Right atrium auricular region (tissue), 2 donors: ENCODE measurements at regions not wholly inside any gene's neighbourhood (a gene's known extent, or its start where the extent isn't known, plus 50 kb on each side); places are given as distances from the start of the nearest gene placed in this dataset.

ENCODE experiments used
- DNase-seq: peaks from one replicate; pipeline ENCODE4 v3.0.0-alpha.2; 2019; ENCODE audit warnings: low spot score
- H3K27ac ChIP-seq, 2 donors: fragments of 200-600 bp; sonication (generic); 1 replicate in 1 of 2; 2 replicates in 1 of 2; pipeline ENCODE4 v1.5.1; 2016 to 2019
- H3K27me3 ChIP-seq, 2 donors: fragments of 200-600 bp; sonication (generic); one replicate each; pipeline versions ENCODE4 v1.5.1 to v1.6.0; 2017 to 2019
- H3K36me3 ChIP-seq: fragments of 200-600 bp; sonication (generic); one replicate; pipeline ENCODE4 v1.5.1; 2016
- H3K4me1 ChIP-seq, 2 donors: fragments of 200-600 bp; sonication (generic); one replicate each; pipeline versions ENCODE4 v1.5.1 to v1.6.0; 2017 to 2019
- H3K4me3 ChIP-seq, 2 donors: fragments of 200-600 bp; sonication (generic); 1 replicate in 1 of 2; 2 replicates in 1 of 2; pipeline ENCODE4 v1.5.1; 2017 to 2019; ENCODE audit warnings: mild to moderate bottlenecking in 1 of 2, moderate library complexity in 1 of 2
- H3K9me3 ChIP-seq, 2 donors: fragments of 200-600 bp; sonication (generic); one replicate each; pipeline ENCODE4 v1.5.1; 2019
- TF ChIP-seq, protein P1 (sequence below), 2 donors: fragments of 200-600 bp; sonication (generic); IDR thresholded peaks; one replicate each; pipeline ENCODE4 v1.5.1; 2019; ENCODE audit warnings: antibody characterized with exemption in 2 of 2

DNA sequence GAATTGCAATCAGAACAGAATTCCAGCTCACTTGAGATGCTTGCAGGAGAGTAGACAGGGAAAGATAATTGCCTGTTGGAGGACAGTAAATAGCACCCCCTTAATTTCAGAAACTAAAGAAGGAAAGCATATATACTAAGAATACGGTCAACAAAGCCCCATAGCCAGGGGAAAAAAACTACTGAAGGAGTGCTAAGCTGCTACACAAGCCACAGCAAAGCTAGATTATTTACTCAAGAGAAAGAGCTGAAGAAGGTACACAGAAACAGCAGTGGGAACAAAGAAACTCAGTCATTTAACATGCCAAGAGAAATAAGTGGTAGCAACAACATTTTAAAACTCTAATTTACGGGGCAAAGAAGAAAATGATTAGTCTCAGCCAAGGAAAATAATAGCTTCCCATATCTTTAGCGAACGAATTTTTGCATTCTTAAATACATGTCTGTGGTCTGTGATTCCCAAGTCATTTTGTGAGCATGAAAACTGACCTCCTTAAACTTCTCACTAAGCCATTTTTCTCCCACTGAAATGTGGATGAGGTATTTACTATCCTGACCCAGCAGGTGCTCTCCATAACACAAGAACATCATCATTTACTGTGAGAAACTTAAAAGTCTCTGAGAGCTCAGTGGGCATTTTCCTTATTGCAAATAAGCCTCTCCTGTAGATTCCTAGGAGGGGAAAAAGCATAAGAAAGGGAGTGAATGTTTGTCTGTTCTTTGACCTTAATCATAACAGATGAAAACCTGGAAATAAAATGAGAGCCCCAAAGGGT, 196.0 kb downstream of the PAX3 start:
- Histone ChIP-seq H3K27me3 (no peaks in the 10 kb centered on the region), H3K9me3 (no peaks in the 10 kb centered on the region), H3K27ac (no peak overlapping the region), H3K4me3 (no peak overlapping the region), H3K4me1 (no peaks in the 10 kb centered on the region), H3K36me3 (no peaks in the 10 kb centered on the region)
- DNase-seq: no peak
- TF ChIP-seq, protein P1, sequence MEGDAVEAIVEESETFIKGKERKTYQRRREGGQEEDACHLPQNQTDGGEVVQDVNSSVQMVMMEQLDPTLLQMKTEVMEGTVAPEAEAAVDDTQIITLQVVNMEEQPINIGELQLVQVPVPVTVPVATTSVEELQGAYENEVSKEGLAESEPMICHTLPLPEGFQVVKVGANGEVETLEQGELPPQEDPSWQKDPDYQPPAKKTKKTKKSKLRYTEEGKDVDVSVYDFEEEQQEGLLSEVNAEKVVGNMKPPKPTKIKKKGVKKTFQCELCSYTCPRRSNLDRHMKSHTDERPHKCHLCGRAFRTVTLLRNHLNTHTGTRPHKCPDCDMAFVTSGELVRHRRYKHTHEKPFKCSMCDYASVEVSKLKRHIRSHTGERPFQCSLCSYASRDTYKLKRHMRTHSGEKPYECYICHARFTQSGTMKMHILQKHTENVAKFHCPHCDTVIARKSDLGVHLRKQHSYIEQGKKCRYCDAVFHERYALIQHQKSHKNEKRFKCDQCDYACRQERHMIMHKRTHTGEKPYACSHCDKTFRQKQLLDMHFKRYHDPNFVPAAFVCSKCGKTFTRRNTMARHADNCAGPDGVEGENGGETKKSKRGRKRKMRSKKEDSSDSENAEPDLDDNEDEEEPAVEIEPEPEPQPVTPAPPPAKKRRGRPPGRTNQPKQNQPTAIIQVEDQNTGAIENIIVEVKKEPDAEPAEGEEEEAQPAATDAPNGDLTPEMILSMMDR (IDR thresholded peaks at IDR 0.05): no peak

DNA sequence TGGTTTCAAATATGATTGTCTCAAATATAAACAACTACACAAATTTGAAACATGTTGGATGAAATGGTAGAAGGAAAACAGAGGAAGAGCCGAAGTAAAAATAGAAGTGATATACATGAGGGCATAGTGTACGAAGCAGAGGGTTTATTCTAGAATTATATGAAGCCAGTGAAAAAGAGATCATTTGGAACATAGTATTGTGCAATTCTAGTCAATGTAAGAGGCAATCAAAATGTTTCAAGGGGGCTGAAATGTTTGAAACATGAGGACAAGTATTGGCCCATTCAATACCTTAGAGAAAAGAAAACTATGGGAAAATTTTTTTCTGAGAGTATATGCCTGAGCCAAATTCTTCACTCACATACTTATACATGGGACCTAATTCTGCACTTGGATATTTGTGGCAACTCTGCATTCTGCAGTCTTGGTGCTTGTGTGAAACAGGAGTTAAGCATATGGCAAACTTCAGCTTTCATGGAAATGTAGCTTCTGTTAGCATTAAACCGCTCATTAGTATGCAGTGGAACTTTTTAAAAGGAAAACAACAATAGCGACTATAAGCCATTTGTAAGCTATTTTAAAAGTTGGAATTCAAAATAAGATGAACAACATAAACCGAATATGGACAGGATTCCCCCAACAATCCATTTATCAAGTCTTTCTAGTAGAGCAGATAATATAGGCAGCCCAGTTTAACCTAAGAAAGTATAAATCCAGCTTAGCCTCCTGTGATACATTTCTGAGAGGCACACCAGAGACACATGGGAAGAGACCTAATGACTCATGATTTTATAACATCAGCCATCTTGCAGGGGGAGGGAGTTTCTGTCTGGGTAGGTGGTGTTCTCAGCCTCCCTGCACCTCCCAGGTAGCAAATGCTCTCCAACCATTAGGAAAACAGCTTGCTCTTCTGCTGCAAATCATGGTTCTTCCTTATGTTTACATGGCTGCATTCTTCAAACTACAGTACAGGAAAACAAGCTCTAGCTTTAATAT, 197.8 kb downstream of the PAX3 start:
- TF ChIP-seq, protein P1 (IDR thresholded peaks at IDR 0.05): no peak
- no peak overlapping the region for H3K27ac ChIP-seq
- DNase-seq: no peak
- H3K36me3 ChIP-seq: no peaks in the 10 kb centered on the region
- H3K9me3 ChIP-seq: no peaks in the 10 kb centered on the region
- H3K27me3 ChIP-seq: no peaks in the 10 kb centered on the region
- no peaks in the 10 kb centered on the region for H3K4me1 ChIP-seq
- H3K4me3 ChIP-seq: no peak overlapping the region

DNA sequence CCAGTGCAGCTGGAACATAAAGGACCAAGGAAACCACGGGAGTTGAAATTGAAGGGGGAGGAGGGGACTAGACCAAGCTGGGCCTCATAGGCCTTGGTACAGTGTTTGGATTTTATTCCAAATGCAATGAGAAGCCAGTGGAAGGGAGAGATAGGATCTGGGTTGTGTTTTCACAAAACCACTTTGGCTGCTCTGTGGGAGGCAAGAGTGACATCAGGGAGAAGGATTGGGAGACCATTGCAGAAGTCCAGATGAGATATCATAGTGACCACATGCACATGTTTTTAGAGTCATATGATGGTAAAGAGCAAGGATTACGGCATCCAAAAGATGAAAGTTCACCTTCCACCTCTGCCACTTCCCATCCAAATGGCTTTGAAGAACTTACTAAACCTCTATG, 210.2 kb downstream of the PAX3 start:
- TF ChIP-seq, protein P1 (IDR thresholded peaks at IDR 0.05): no peak
- Histone ChIP-seq H3K27ac (no peak overlapping the region), H3K4me3 (no peak overlapping the region), H3K36me3 (no peaks in the 10 kb centered on the region), H3K27me3 (no peaks in the 10 kb centered on the region), H3K9me3 (no peaks in the 10 kb centered on the region), H3K4me1 (no peaks in the 10 kb centered on the region)
- DNase-seq: no peak

DNA sequence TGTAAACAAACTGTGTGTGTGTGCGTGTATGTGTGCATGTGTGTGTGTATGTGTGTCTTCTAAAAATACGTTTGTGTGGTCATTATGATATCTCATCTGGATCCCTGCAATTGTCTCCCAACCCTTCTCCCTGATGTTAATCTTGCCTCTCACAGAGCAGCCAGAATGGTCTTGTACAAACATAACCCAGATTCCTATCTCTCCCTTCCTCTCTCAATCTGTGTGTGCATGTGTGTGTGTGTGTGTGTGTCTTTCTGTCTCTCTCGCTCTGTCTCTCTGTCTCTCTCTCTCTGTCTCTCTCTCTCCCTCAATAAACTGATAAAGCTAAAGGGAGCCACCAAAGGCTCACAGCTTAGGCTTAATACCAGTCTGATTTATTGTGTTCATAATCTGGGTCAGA, 210.8 kb downstream of the PAX3 start:
- Histone ChIP-seq H3K36me3 (no peaks in the 10 kb centered on the region), H3K9me3 (no peaks in the 10 kb centered on the region), H3K4me1 (no peaks in the 10 kb centered on the region), H3K4me3 (no peak overlapping the region), H3K27me3 (no peaks in the 10 kb centered on the region), H3K27ac (no peak overlapping the region)
- TF ChIP-seq, protein P1 (IDR thresholded peaks at IDR 0.05): no peak
- DNase-seq: no peak

DNA sequence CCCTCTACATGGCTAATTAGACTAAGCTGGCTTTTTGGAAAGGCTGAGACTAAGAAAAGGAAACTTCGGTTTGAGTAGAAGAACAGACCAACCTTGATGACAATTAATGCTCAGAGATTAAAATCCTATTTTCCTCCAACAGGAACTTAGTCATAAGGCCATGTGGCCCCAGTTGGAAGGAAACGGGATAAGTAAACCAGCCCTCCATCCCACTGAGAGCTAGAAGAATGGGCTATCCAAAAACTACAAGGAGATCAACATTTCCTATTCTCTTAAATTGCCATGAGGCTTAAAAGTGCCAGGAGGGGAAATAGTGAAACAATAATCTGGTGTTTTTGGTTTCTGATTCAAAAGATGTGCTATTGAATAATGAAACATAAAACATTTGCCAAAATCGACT, 216.6 kb downstream of the PAX3 start:
- TF ChIP-seq, protein P1 (IDR thresholded peaks at IDR 0.05): no peak
- no peak overlapping the region for H3K27ac ChIP-seq
- no peak overlapping the region for H3K4me3 ChIP-seq

More for the DNA sequence above, 216.6 kb downstream of the PAX3 start:
- Histone ChIP-seq H3K27me3 (no peaks in the 10 kb centered on the region), H3K36me3 (no peaks in the 10 kb centered on the region), H3K4me1 (no peaks in the 10 kb centered on the region), H3K9me3 (no peaks in the 10 kb centered on the region)
- DNase-seq: no peak
